ENCODE measurements at regions not wholly inside any gene's neighbourhood (a gene's known extent, or its start where the extent isn't known, plus 50 kb on each side); places are given as distances from the start of the nearest gene placed in this dataset.

DNA sequence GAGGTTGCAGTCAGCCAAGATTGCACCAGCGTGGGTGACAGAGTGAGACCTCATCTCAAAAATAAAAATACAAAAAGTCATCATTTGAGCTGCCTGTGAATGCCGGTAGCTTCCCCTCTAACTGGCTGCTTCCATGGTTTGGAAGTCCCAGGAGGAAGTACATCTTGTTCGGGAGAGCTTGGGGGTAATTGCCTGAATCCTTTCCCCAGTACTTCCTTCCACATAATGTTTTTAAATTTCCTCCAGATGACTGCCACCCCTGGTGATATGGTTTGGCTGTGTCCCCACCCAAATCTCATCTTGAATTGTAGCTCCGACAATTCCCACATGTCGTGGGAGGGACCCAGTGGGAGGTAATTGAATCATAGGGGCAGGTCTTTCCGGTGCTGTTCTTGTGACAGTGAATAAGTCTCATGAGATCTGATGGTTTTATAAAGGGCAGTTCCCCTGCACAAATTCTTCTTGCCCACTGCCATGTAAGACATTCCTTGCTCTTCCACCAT lies 87.2 kb downstream of the SPRING1 start:
- Histone ChIP-seq H3K4me1 (no peaks in the 10 kb centered on the region), H3K9me3 (no peaks in the 10 kb centered on the region), H3K4me3 (no peak overlapping the region), H3K27ac (no peak overlapping the region), H3K36me3 (no peaks in the 10 kb centered on the region), H3K27me3 (no peaks in the 10 kb centered on the region)
- TF ChIP-seq, protein P1, sequence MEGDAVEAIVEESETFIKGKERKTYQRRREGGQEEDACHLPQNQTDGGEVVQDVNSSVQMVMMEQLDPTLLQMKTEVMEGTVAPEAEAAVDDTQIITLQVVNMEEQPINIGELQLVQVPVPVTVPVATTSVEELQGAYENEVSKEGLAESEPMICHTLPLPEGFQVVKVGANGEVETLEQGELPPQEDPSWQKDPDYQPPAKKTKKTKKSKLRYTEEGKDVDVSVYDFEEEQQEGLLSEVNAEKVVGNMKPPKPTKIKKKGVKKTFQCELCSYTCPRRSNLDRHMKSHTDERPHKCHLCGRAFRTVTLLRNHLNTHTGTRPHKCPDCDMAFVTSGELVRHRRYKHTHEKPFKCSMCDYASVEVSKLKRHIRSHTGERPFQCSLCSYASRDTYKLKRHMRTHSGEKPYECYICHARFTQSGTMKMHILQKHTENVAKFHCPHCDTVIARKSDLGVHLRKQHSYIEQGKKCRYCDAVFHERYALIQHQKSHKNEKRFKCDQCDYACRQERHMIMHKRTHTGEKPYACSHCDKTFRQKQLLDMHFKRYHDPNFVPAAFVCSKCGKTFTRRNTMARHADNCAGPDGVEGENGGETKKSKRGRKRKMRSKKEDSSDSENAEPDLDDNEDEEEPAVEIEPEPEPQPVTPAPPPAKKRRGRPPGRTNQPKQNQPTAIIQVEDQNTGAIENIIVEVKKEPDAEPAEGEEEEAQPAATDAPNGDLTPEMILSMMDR (IDR thresholded peaks at IDR 0.05 in 4 of 5, conservative IDR thresholded peaks at IDR 0.05 in 1 of 5), result no peak
- in situ Hi-C loops (cut with MboI; ENCODE audit: low sequenced_read_pairs in 4 of 4) (no loop called here), intact Hi-C loops (cut with DNase I; ENCODE audit: low total_unique reads) (no loop called here)
- no peak for ATAC-seq
- DNase-seq, result no peak

DNA sequence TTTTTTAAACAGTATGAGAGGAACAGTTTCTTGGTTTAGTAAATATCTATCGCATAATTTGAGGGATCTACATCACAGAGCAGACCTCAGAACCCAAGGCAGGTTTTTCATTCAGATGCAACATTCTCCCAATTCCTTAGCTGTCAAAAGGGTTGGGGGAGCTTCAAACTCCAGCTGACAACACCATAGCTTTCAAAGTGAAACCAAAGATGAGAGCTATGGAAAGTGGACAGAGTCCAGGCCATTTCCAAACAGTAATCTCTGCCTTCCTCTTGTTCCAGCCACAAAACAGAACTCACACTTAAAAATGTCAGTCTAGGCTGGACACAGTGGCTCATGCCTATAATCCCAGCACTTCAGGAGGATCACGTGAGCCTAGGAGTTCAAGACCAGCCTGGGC lies 87.8 kb downstream of the SPRING1 start:
- H3K27ac ChIP-seq, result no peak overlapping the region
- TF ChIP-seq POLR2A (IDR thresholded peaks at IDR 0.05), result no peak
- TF ChIP-seq, protein P1 (IDR thresholded peaks at IDR 0.05 in 4 of 5, conservative IDR thresholded peaks at IDR 0.05 in 1 of 5), result no peak
- intact Hi-C loops (cut with DNase I; ENCODE audit: low total_unique reads), result no loop called here
- H3K9me3 ChIP-seq, result no peaks in the 10 kb centered on the region
- in situ Hi-C loops (cut with MboI; ENCODE audit: low sequenced_read_pairs in 4 of 4), result no loop called here
- DNase-seq (no peak), ATAC-seq (no peak)
- H3K36me3 ChIP-seq, result no peaks in the 10 kb centered on the region
- H3K27me3 ChIP-seq, result no peaks in the 10 kb centered on the region
- no peaks in the 10 kb centered on the region for H3K4me1 ChIP-seq
- no peak overlapping the region for H3K4me3 ChIP-seq

DNA sequence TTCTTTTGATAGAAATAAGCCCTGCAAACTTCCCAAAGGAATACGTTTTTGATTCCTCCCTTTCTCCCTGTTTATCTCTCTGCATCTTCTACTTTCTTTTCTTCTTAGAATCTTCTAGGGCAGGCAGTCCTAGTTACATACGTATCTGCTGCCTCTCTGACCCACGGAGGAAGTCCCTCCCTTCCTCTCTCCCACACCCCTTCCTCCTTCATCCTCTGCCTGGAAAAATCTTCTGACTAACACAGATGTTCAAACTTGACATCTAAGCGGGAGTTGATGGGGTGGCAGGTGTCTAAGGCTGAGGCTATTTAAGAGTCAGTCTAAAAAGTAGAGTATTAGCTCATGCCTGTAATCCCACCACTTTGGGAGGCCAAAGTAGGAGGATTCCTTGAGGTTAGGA lies 88.6 kb downstream of the MAP1LC3B2 start:
- in situ Hi-C loops (cut with MboI; ENCODE audit: low sequenced_read_pairs in 4 of 4) (no loop called here), intact Hi-C loops (cut with DNase I; ENCODE audit: low total_unique reads) (no loop called here)
- H3K36me3 ChIP-seq, result no peaks in the 10 kb centered on the region
- TF ChIP-seq, protein P1 (IDR thresholded peaks at IDR 0.05 in 4 of 5, conservative IDR thresholded peaks at IDR 0.05 in 1 of 5), result no peak
- no peak for TF ChIP-seq POLR2A (IDR thresholded peaks at IDR 0.05)
- no peaks in the 10 kb centered on the region for H3K4me1 ChIP-seq
- no peaks in the 10 kb centered on the region for H3K9me3 ChIP-seq
- ATAC-seq, result no peak
- no peak for DNase-seq
- H3K27ac ChIP-seq, result peak overlapping the region in 1 of 4 donors; percentile 13
- no peaks in the 10 kb centered on the region for H3K27me3 ChIP-seq
- no peak overlapping the region for H3K4me3 ChIP-seq

DNA sequence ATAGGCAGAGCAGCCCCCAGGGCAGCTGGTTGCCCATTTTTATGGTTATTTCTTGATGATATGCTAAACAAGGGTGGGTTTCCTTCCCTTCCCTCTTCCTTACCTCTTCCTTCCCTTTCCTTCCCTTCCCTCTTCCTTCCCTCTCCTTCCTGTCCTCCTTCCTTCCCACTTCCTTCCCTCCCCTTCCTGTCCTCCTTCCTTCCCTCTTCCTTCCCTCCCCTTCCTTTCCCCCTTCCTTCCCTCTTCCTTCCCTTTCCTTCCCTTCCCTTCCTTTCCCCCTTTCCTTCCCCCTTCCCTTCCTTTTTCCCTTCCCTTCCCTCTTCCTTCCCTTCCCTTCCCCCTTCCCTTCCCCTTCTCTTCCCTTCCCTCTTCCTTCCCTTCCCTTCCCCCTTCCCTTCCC lies 87.7 kb downstream of the MAP1LC3B2 start:
- no peaks in the 10 kb centered on the region for H3K9me3 ChIP-seq
- DNase-seq, result no peak
- intact Hi-C loops (cut with DNase I; ENCODE audit: low total_unique reads) (no loop called here), in situ Hi-C loops (cut with MboI; ENCODE audit: low sequenced_read_pairs in 4 of 4) (no loop called here)
- H3K4me3 ChIP-seq, result no peak overlapping the region
- H3K4me1 ChIP-seq, result no peaks in the 10 kb centered on the region
- no peak for TF ChIP-seq POLR2A (IDR thresholded peaks at IDR 0.05)
- TF ChIP-seq, protein P1 (IDR thresholded peaks at IDR 0.05 in 4 of 5, conservative IDR thresholded peaks at IDR 0.05 in 1 of 5), result no peak
- H3K36me3 ChIP-seq, result no peaks in the 10 kb centered on the region
- no peaks in the 10 kb centered on the region for H3K27me3 ChIP-seq
- no peak overlapping the region for H3K27ac ChIP-seq
- no peak for ATAC-seq

DNA sequence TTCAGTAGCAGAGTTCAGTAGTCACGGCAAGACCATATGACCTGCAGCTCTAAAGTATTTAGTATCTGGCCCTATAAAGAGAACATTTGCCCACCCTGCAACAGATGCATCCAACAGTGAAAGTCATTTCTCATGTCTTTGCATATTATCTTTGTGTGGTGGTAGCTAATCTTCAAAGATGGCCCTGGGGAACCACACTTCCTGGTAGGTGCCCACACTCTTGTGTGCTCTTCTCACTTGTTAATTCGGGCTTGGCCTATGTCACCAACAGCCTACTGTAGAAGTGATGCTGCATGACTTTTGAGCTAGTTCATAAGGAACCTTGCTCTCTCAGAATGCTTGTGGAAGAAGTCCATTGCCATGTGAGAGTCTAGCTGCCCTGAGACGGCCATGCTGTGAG lies 85.6 kb downstream of the MAP1LC3B2 start:
- DNase-seq, result no peak
- H3K36me3 ChIP-seq, result no peaks in the 10 kb centered on the region
- H3K4me1 ChIP-seq, result no peaks in the 10 kb centered on the region
- H3K27ac ChIP-seq, result no peak overlapping the region
- no peaks in the 10 kb centered on the region for H3K9me3 ChIP-seq
- TF ChIP-seq POLR2A (IDR thresholded peaks at IDR 0.05), result no peak
- TF ChIP-seq, protein P1 (IDR thresholded peaks at IDR 0.05 in 4 of 5, conservative IDR thresholded peaks at IDR 0.05 in 1 of 5), result no peak
- ATAC-seq, result no peak
- in situ Hi-C loops (cut with MboI; ENCODE audit: low sequenced_read_pairs in 4 of 4) (no loop called here), intact Hi-C loops (cut with DNase I; ENCODE audit: low total_unique reads) (no loop called here)
- H3K27me3 ChIP-seq, result no peaks in the 10 kb centered on the region
- H3K4me3 ChIP-seq, result no peak overlapping the region
